Testis (tissue), 2 donors: ENCODE measurements at regions not wholly inside any gene's neighbourhood (a gene's known extent, or its start where the extent isn't known, plus 50 kb on each side); places are given as distances from the start of the nearest gene placed in this dataset.

ENCODE experiments used
- DNase-seq: peaks from one replicate; pipeline ENCODE4 v3.0.0-alpha.2; 2019
- H3K27ac ChIP-seq, 2 donors: fragments of 200-600 bp; sonication (generic); one replicate each; pipeline ENCODE4 v1.5.1; 2019
- H3K27me3 ChIP-seq: fragments of 200-600 bp; sonication (generic); one replicate; pipeline ENCODE4 v1.5.1; 2019
- H3K36me3 ChIP-seq: fragments of 200-600 bp; sonication (generic); one replicate; pipeline ENCODE4 v1.5.1; 2017; ENCODE audit warnings: low read depth; ENCODE audit errors: missing control alignments
- H3K4me1 ChIP-seq: fragments of 200-600 bp; sonication (generic); one replicate; pipeline ENCODE4 v1.5.1; 2019
- H3K4me3 ChIP-seq, 2 donors: fragments of 200-600 bp; sonication (generic); one replicate each; pipeline ENCODE4 v1.5.1; 2017 to 2019
- H3K9me3 ChIP-seq: fragments of 200-600 bp; sonication (generic); one replicate; pipeline ENCODE4 v1.5.1; 2017
- CTCF ChIP-seq, 3 experiments: fragments of 450-650 bp in 2 of 3; fragments of 200-600 bp in 1 of 3; sonication (generic) in 1 of 3; IDR thresholded peaks; one replicate each; pipeline ENCODE4 v1.5.1; 2016 to 2019; ENCODE audit warnings: antibody characterized with exemption in 3 of 3, mild to moderate bottlenecking in 2 of 3, moderate library complexity in 1 of 3
- POLR2A ChIP-seq: fragments of 450-650 bp; IDR thresholded peaks from one replicate; pipeline ENCODE4 v1.6.1; 2017; ENCODE audit warnings: antibody characterized with exemption, mild to moderate bottlenecking, moderate library complexity
- WGBS, 2 donors: methylation state at CpG; one replicate each; pipeline ENCODE4 v1.1.5; 2018; 5-methylcytosine and 5-hydroxymethylcytosine counted together
- intact Hi-C: fragments of 100-400 bp; cut with DNase I; formaldehyde crosslinking; loops from one replicate; pipeline ENCODE4 v1.15.1; 2023; ENCODE audit warnings: low total_unique reads

DNA sequence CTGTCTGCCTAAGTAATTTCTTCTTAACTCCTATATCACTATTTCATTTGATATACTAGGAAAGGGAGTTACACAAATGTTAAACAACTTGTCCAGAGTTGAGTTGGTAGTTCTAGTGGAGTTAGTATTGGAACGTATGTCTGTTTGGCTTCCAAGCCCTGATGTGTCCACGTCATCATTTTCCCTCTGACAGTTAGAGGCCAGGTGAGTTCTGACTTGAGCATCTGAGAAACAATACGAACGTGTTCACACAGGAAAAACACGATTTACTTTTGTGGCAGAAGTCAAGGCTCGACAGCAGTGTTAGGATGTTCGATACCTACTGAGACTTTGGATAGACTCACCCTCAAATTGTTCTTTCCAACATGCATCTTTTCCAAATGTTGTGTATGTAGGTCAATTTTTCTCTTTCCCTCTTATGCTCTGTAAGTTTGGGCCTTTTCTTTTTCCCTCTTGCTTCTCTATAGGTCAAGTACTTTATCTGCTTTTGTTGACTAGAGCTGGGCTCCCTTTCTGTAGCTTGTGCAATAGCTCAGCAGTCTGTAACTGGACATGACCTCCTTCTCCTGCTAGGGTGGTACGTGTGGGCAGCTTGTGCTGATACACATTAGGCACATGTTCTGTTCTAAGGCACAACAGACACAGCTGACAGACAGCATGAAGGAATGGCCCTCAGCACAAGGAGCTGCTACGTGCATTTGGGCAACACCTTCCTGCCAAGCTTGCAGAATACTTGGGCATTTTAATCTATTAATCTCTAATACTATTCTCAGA is 222.9 kb downstream of the PTEN start:
- H3K4me3 ChIP-seq = no peak overlapping the region
- 87 to 89% methylated on average over 9 of the region's 9 CpGs for WGBS, 2 donors
- no peaks in the 10 kb centered on the region for H3K9me3 ChIP-seq
- DNase-seq = no peak
- H3K27ac ChIP-seq = no peak overlapping the region
- no peak for TF ChIP-seq POLR2A
- TF ChIP-seq CTCF (IDR thresholded peaks at IDR 0.05) = no peak
- no peaks in the 10 kb centered on the region for H3K27me3 ChIP-seq
- intact Hi-C loops = no loop called here
- H3K36me3 ChIP-seq = no peaks in the 10 kb centered on the region
- no peaks in the 10 kb centered on the region for H3K4me1 ChIP-seq

DNA sequence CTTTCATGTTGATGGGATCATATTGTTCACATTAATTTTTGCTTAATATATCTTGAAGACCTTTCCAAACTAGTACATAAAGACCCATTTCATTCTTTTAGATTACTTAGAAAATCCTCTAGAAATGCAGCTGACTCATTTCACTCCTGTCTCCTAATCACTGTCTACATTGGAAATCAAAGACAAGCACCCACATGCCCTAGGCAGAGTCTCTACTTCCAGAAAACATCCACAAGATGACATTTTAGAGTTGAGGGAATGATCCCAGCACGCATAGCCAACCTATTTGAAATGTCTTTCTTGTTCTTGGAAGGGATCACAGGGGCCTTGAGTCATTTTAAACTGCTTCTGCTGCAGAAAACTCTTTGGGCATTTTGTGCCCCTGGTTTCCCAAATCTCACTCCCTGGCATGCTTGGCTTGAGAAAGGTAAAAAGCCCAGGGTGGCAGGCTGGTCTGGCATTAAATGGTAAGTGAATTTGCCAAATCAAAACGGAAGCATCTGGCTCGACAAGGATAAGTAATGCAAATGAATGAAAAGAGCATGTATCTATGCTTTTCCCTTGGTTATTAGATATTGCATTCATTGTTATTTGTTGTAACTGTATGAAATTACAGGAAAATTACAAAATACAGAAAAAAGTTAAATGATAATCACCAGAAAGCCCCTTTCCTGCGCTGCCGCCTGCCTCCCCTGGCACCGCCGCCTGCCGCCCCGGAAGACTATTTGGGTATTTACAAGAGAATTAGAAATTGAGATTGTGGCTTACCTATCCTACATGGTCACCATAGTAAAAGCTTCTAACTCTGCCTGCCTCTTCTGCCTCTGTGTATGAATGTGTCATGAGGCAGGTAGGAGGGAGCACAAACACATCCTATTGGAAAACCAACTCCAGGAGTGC is 225.3 kb downstream of the PTEN start:
- H3K36me3 ChIP-seq = no peaks in the 10 kb centered on the region
- H3K27me3 ChIP-seq = no peaks in the 10 kb centered on the region
- H3K27ac ChIP-seq = no peak overlapping the region
- WGBS, 2 donors = 88 to 94% methylated on average over 9 of the region's 9 CpGs
- TF ChIP-seq CTCF (IDR thresholded peaks at IDR 0.05) (no peak), POLR2A (no peak)
- no peaks in the 10 kb centered on the region for H3K4me1 ChIP-seq
- intact Hi-C loops = no loop called here
- no peak for DNase-seq
- H3K9me3 ChIP-seq = no peaks in the 10 kb centered on the region
- no peak overlapping the region for H3K4me3 ChIP-seq

- no peaks in the 10 kb centered on the region for H3K4me1 ChIP-seq
- H3K4me3 ChIP-seq = no peak overlapping the region
- no peak for TF ChIP-seq CTCF (IDR thresholded peaks at IDR 0.05)
- no peak for TF ChIP-seq POLR2A
- intact Hi-C loops = no loop called here
- no peak for DNase-seq
- H3K27ac ChIP-seq = no peak overlapping the region
- no peaks in the 10 kb centered on the region for H3K27me3 ChIP-seq
- no peaks in the 10 kb centered on the region for H3K36me3 ChIP-seq
- no peaks in the 10 kb centered on the region for H3K9me3 ChIP-seq
Observed at GRCh38 chr10:88089498-88089897, 226.1 kb downstream of the PTEN start.

DNA sequence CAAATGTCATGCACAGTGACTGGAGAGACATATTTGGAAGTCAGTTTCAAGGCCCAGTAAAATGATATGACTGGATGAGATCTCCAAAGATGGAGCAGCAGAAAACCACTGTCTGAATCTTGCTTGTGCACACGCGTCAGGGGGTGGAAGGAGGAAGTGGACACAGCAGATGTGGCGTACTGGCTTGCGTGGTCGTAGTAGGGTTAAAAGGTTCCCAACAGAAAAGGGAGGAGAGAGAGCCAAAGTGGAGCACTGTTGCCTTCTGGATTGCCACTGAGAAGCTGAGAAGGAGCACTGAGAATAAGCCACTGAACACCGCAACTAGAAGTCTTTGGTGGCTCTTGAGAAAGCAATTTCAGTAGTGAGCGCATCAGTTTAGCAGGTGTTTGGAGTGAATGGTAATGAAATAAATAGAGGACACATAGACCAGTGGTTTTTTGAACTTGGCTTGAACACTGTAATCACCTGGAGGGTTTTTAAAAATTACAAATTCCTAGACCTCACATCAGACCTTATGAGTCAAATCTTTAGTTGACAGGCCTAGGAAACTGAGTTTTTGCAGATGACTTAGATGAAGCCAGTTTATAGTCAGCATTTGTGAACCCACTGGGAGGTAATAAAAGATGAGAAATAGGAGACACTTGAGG is 227.3 kb downstream of the PTEN start:
- no peak for DNase-seq
- Histone ChIP-seq H3K27me3 (no peaks in the 10 kb centered on the region), H3K4me3 (no peak overlapping the region), H3K27ac (no peak overlapping the region), H3K36me3 (no peaks in the 10 kb centered on the region), H3K4me1 (no peaks in the 10 kb centered on the region), H3K9me3 (no peaks in the 10 kb centered on the region)
- intact Hi-C loops = no loop called here
- TF ChIP-seq CTCF (IDR thresholded peaks at IDR 0.05) = no peak
- TF ChIP-seq POLR2A = no peak
- WGBS, 2 donors = 86 to 87% methylated on average over 7 of the region's 7 CpGs
